Transverse colon (tissue), 3 donors: ENCODE measurements at regions not wholly inside any gene's neighbourhood (a gene's known extent, or its start where the extent isn't known, plus 50 kb on each side); places are given as distances from the start of the nearest gene placed in this dataset.

Experiments
- POLR2A ChIP-seq: fragments of 450-650 bp; IDR thresholded peaks from one replicate; pipeline ENCODE4 v1.6.1; 2016; ENCODE audit warnings: antibody characterized with exemption, mild to moderate bottlenecking, moderate library complexity
- TF ChIP-seq, protein P1 (sequence below), 5 experiments: fragments of 200-600 bp in 3 of 5; fragments of 450-650 bp in 2 of 5; sonication (generic) in 3 of 5; IDR thresholded peaks; 1 replicate in 2 of 5; 2 replicates in 3 of 5; pipeline ENCODE4 v1.5.1; 2016 to 2017; ENCODE audit warnings: antibody characterized with exemption in 5 of 5, inconsistent platforms in 3 of 5, mild to moderate bottlenecking in 2 of 5, moderate library complexity in 1 of 5

DNA sequence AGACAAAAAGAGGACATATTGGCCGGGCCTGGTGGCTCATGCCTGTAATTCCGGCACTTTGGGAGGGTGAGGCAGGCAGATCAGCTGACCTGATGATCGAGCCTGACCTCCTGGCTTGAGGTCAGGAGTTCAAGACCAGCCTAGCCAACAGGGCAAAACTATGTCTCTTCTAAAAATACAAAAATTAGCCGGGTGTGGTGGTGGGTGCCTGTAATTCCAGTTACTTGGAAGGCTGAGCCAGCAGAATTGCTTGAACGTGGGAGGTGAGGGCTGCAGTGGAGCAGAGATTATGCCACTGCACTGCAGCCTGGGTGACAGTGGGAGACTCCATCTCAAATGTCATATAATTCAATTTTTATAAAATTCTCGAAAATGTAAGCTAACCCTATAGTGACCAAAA, 84.5 kb downstream of the SEMA4F start:
- TF ChIP-seq, protein P1, sequence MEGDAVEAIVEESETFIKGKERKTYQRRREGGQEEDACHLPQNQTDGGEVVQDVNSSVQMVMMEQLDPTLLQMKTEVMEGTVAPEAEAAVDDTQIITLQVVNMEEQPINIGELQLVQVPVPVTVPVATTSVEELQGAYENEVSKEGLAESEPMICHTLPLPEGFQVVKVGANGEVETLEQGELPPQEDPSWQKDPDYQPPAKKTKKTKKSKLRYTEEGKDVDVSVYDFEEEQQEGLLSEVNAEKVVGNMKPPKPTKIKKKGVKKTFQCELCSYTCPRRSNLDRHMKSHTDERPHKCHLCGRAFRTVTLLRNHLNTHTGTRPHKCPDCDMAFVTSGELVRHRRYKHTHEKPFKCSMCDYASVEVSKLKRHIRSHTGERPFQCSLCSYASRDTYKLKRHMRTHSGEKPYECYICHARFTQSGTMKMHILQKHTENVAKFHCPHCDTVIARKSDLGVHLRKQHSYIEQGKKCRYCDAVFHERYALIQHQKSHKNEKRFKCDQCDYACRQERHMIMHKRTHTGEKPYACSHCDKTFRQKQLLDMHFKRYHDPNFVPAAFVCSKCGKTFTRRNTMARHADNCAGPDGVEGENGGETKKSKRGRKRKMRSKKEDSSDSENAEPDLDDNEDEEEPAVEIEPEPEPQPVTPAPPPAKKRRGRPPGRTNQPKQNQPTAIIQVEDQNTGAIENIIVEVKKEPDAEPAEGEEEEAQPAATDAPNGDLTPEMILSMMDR (IDR thresholded peaks at IDR 0.05), result no peak
- TF ChIP-seq POLR2A, result no peak
